Retinal pigment epithelial cell (primary cell): ENCODE measurements at regions not wholly inside any gene's neighbourhood (a gene's known extent, or its start where the extent isn't known, plus 50 kb on each side); places are given as distances from the start of the nearest gene placed in this dataset.

Experiments used
- DNase-seq: peaks from one replicate; pipeline ENCODE4 v3.0.0-alpha.2; 2010; ENCODE audit warnings: low read depth
- H3K4me3 ChIP-seq: 2 replicates; pipeline ENCODE4 v1.5.1; 2011; ENCODE audit warnings: mild to moderate bottlenecking, low read length, control low read depth, moderate library complexity
- TF ChIP-seq, protein P1 (sequence below): conservative IDR thresholded peaks from 2 replicates; pipeline ENCODE4 v1.5.1; 2011; ENCODE audit warnings: low read depth, low read length, control low read depth, inconsistent platforms

DNA sequence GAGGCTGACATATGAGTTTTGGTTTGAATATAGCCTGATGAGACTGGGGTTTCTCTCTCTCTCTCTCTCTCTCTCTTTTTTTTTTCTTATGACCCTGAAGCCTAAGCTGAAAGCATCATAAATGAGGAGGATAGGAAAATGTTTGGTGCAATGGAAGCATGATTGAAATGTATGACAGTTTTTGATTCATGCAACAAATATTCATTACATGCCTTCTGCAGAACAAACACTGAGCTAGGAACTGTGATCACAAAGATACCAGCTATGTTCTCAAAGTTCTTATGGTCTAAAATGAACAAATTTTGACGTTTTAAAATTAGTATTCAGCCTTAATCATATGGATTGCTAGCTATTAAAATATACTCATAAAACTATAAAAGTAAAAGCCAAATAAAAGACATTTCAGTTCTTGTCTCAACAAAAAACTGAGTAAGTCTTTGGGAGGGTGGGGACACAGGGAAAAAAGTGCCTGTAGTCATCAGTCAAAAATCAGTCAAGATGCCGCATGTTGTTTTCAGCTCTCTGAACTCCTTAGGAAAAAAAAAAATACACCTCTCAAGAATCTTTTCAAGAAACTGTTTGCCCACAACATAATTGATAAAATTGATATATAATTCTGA is 57.2 kb downstream of the NKX6-1 start:
- TF ChIP-seq, protein P1, sequence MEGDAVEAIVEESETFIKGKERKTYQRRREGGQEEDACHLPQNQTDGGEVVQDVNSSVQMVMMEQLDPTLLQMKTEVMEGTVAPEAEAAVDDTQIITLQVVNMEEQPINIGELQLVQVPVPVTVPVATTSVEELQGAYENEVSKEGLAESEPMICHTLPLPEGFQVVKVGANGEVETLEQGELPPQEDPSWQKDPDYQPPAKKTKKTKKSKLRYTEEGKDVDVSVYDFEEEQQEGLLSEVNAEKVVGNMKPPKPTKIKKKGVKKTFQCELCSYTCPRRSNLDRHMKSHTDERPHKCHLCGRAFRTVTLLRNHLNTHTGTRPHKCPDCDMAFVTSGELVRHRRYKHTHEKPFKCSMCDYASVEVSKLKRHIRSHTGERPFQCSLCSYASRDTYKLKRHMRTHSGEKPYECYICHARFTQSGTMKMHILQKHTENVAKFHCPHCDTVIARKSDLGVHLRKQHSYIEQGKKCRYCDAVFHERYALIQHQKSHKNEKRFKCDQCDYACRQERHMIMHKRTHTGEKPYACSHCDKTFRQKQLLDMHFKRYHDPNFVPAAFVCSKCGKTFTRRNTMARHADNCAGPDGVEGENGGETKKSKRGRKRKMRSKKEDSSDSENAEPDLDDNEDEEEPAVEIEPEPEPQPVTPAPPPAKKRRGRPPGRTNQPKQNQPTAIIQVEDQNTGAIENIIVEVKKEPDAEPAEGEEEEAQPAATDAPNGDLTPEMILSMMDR = no peak
- no peak overlapping the region for H3K4me3 ChIP-seq
- DNase-seq = no peak

DNA sequence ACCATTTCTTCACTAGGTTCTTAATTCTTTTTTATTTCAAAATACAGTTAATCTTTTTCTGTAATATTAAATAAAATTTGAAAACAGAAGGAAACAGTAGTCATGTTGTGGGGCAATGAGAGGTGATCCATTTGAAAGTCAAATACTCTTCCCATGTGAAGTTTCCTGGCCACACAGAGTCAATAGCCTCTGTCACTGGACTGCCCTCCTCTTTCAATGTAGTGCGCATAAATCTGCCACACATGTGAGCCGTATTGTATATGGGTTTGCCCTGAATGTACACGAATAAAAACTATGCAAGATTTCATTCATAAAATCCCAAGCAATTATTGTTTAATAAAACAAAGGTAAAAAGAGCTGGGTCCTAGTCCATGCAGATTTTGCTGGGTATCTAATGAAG is 59.1 kb downstream of the NKX6-1 start:
- DNase-seq = no peak
- TF ChIP-seq, protein P1 = no peak
- H3K4me3 ChIP-seq = no peak overlapping the region

DNA sequence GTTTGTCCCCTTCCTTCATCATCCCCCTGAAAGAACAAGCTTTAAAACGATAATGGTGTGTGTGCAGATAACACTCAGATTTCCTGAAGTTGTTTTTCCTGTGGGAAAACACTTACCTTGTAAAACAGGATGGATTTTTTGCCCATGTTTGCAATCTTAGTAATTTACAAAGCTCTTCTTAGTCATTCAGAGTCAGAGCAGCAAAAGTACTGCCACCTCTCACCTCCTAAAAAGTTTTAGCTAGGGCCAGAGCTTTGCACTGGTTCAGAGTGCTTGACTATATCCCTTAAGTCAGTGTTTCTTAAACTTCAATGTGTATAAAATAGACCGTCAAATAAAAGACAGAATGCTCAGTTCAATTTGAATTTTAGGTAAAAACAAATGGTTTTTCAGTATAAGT is 62.3 kb downstream of the NKX6-1 start:
- H3K4me3 ChIP-seq = no peak overlapping the region

DNA sequence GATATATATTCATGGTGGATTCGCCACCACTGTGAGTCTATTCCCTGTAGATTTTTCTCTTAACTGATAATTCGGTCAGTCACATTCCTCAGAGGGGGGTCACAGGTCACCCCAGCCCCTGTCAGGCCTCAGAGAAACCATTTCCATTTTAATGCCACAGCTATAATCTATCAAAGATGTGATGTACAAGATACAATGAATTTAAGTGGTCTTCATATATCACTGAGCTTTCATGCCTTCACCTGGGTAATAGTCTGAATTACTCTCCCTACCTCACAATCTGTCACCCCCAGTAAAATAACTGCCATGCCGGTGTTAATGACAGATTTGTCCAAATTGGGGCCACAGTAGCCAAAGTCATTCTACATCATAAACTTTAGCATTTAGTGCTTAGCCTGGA is 64.7 kb downstream of the NKX6-1 start:
- no peak for DNase-seq
- TF ChIP-seq, protein P1 = no peak
- no peak overlapping the region for H3K4me3 ChIP-seq

More for the DNA sequence above, 62.3 kb downstream of the NKX6-1 start:
- TF ChIP-seq, protein P1 = no peak
- no peak for DNase-seq

DNA sequence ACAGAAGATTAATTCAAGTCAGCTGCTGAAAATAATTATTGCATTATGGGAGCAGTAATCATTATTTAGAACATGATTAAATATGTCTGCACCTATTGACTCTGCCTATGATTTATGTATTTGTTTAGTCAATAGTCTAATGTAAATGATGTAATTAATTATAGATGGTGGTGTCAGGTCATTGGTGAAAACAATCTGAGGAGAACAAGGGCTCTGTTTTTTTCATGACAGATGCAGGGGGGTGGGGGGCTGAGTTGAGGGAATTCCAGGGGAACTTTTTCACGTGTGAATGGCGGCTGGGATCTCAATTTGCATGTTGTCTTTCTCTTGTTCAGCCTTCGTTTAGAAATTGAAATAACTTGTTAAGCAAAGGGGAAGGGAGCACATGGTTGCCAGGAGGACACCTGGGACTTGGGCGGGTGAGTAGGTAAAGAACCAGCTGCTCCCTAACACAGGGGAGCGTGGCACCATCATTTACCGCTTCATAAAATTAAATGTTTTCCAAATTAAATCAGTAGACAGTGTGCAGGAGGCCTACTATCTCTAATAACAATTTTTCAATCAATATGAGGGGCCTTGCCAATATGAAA is 65.4 kb downstream of the NKX6-1 start:
- TF ChIP-seq, protein P1 = no peak
- DNase-seq = no peak
- H3K4me3 ChIP-seq = no peak overlapping the region

DNA sequence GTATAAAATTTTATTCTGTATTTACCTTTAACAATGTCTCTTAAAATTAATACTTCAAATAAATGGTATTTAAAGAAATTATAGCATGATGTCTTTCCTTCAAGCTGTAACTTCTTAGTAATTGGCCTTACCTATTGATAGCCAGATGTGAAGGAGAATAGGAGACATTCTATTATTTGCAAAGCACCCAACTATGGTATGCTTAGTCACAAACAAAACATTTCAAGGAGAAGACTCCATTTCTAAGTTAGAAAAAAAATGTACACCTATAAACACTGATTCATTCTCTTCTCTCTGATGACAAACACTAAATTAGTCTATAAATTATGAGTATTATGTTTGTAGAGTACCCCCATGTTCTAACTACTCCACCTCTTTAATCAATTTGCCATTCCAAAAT is 66.4 kb downstream of the NKX6-1 start:
- DNase-seq = no peak
- TF ChIP-seq, protein P1 = no peak
- no peak overlapping the region for H3K4me3 ChIP-seq

DNA sequence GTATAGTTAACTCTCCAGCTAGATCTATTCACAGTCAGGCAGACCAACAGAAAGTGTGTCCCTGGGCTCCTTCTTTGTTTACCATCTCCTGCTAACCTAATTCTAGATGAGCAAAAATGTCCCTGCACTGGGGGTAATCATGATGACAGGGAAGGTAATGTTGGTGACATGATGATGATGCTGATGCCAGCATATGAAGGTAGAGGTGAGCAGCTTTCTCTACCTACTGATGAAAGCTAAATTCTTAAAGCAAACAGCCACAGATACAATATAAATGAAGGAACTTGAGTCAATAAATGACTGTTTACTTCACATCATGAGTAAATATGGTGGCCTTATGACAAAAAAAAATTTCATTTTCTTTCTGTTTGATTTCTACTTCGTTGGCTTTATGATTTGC is 78.5 kb downstream of the NKX6-1 start:
- TF ChIP-seq, protein P1 = no peak
- H3K4me3 ChIP-seq = no peak overlapping the region

More for the DNA sequence above, 78.5 kb downstream of the NKX6-1 start:
- DNase-seq = no peak
